Right renal cortex interstitium (tissue), 3 donors: ENCODE measurements at regions not wholly inside any gene's neighbourhood (a gene's known extent, or its start where the extent isn't known, plus 50 kb on each side); places are given as distances from the start of the nearest gene placed in this dataset.
A peak's percentile ranks its signal among the peaks of the same experiment; 100 is the strongest.

ENCODE experiments used
- DNase-seq, 3 donors: peaks; one replicate each; pipeline ENCODE4 v3.0.0-alpha.2; 2013; ENCODE audit warnings: low read depth in 3 of 3, low spot score in 2 of 3

DNA sequence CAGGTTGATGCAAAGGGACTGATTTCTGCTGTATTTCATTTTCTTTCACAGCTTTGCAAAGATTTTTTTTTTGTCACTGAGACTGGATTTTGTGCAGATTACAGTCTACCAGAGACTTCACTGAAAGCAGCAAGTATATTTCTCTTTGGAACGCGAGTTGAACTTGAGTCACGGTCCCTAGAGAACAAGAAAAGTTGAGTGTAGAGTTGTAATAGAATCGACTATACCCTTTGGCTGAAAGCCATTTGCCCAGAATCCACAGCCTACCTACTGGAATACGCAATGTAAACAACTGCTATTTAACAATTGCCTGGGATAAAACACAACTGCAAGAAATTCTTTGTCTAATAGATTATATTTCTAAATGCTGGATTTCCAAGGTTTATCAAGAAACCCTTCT, 520.6 kb downstream of the HDGFL1 start:
- DNase-seq = no peak

GRCh38 chr6:23091795-23092194, 522.4 kb downstream of the HDGFL1 start:
- no peak for DNase-seq

GRCh38 chr6:23096876-23097275, 527.5 kb downstream of the HDGFL1 start:
- no peak for DNase-seq

- DNase-seq = no peak
Observed at GRCh38 chr6:23097566-23097965, 528.2 kb downstream of the HDGFL1 start.

DNA sequence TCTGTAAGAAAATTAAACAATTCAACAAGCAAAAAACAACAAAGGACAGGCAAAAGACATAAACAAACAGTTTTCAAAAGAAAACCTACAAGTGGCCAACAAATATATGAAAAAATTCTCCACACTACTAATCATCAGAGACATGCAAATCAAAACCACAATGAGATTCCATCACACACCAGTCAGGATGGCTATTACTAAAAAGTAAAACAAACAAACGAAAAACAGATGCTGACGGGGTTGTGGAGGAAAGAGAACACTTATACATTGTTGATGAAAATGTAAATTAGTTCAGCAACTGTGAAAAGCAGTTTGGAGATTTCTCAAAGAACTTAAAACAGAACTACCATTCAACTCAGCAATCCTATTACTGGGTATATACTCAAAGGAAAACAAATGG, 537.6 kb downstream of the HDGFL1 start:
- no peak for DNase-seq

DNA sequence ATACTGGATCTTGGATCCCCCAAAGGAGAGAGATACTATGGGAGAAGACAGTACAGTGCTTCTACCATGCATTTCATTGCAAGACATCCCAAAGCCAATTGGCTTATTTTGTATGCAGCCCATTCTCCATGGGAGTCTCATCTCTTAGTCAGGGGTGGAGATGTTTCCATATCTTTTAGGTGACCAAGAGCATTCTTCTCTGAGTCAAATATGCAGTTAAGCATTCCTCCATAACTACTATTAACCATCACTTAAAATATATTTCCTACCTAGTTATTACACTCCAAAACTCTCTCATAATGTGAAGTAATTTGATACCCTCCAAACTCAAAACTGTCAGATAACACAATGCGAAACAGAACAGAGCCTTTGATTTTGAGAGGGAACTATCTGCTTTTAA, 542.6 kb downstream of the HDGFL1 start:
- DNase-seq = no peak

DNA sequence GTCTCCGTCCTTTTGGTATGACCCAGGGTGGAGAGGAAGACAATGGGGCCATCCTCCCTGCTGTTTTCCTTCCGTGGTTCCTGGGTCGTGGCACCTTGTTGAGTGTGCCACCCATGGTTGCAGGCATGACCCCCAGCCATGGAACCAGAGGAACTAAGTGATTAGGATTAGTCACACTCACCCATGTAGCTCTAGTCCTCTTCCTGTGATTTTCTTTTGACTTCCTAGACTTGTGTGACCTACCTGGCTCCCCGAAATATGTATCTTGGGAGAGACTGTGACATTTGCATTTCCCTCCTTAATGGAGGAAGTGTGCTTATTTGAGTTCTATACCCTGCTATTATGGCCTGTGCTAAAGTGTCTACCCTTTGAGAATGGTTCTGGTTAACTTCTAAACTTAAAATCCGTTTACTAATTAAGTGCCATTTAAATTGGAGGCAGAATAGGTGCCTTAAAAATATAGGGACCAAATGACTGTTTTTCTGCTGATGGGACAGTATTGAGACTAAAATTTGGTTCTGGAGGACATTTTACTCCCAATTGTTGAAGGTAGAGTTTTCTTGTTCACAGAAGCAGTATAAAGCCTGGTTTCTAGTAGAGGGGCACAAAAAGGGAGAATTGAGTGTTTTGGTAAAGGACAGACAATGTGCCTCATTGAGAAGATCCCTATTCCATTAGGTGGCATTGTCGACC, 545.6 kb downstream of the HDGFL1 start:
- no peak for DNase-seq

DNA sequence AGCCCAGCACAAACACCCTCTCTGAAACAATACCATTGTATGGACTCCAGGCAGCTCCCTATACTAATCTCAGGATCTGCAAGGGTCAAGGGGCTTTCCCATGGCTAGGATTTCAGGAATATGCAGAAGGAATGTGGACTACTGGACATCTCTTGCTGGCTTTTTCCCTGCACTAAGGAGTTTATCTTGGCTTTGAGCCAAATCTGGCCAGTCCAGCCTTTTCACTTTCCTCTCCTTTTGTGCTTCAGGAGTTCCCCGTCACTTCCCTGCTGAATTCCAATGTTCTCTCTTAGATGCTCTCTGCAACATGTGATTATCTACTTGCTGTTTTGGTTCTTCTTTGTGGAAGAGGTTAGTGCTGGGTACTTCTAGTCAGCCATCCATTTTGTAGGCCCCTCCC, 568.2 kb downstream of the HDGFL1 start:
- no peak for DNase-seq

GRCh38 chr6:23140871-23141270, 571.5 kb downstream of the HDGFL1 start:
- DNase-seq = peak in 1 of 3 donors; percentile 6

DNA sequence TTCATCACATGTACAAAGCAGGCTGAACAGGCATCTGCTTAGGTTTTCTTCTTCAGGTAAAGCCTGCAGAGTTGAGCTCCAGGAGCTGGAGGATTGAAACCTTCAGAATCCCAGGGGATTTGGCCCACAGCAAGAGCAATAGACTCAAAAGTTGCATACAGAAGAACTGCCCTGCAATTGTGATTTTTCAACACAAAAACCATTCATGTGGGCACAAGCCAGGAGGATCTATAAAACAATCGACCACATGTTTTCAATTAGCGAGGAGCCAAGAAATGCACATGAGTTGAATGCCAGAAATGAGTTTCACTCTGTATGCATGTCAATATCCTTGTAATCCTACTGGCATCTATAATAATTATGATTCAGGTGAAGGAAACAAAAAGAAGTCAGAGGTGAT, 576.4 kb downstream of the HDGFL1 start:
- no peak for DNase-seq

- no peak for DNase-seq
Observed at GRCh38 chr6:23154159-23154558, 584.8 kb downstream of the HDGFL1 start.

GRCh38 chr6:23170049-23170448, 600.7 kb downstream of the HDGFL1 start:
- DNase-seq = no peak

- no peak for DNase-seq
Observed at GRCh38 chr6:23173234-23173633, 603.9 kb downstream of the HDGFL1 start.

DNA sequence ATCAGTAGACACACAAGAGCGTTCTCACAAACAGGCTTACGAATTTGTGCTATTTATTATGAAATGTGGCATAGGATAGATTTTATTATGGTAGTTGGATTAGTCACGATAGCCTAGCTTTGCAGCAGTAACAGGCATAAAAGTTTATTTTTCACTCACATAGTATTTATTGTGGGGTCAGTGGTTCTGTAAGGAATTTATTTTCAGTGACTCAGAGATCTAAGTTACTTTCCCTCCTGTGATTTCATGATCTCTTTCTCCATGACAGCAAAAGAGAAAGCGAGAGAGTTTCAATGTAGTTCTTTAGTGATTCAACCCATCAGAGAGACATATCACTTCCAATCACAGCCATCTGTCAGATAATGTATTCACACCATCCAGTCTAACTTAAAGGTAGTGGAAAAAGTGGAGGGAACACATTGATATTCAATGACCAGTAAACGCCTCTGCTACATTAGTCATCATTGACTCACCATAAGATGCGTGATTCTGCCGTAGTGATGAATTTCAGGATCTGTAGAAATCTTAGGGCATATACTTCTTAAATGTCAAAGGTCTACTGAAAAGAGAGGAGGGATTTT, 605.5 kb downstream of the HDGFL1 start:
- no peak for DNase-seq

- no peak for DNase-seq
Observed at GRCh38 chr6:23175391-23175790, 606.0 kb downstream of the HDGFL1 start.

DNA sequence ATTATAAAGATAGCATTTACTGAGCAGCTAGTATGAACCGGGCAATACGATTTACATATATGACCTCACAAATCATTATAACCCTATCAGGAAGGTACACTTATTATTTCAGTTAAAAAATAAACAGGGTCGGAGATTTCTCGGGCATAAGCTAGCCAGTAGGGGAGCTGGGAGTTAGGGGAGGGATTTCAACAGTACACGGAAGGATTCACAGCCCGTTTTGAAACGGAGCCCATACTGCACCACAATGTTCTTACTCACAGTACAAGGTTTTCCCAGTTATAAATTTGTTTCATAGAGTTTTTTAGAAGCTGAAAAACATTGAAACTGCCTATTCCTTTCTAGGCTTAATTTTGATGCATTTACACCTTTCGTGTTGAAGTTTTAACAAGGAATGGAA, 607.1 kb downstream of the HDGFL1 start:
- no peak for DNase-seq

DNA sequence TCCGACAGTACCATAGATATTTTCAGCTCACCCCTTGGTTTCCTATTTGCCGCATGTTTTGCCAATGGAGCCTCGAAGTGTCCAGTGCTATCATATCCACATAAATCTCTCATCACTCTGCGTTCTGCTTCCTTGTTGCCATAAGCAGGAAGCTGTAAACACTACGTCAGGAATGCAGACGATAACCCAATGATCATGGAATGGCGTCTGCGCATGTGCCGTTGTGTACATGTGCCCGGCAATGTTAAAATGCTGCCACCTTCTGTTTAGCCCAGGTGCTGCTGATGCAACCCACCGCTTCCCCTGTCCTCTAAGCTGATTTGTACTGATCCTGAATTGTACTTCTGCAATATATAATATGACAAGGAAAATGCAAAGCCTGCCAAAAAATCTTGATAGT, 607.5 kb downstream of the HDGFL1 start:
- no peak for DNase-seq

DNA sequence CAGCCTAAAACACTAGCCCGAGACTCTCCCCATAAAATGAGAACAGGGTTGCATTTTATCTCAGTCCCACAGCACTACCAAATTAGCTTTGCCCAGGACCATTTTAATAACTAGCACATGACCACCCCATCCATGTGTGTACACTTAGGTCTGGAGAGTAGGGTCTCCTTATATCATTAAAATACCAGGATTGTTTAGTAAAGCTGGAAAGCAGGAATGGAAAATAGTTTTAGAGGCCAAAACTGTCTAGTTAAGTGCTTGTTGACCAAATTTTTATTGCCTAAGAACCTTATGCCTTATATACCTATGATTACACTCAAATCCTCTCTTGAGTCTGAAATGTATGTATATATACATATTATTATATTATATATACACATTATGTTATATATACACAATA, 608.4 kb downstream of the HDGFL1 start:
- DNase-seq = no peak

DNA sequence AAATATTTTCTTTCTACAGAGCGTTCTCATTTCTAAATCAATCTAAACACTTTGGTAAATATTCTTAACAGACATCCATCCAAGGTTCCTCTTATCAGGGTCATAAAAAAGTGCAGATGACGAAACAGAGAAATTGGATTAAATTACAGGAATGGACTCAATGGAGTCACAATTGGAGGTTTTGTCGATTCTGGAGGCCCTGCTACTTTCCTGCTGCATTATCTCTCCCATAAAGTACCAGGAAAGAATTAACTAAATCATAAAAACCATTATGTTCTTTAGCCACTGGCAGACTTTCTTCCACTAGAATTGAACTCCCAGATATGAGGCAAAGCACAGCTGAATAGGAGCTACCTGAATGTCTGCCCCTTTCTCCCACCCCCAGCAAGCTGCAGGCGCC, 610.6 kb downstream of the HDGFL1 start:
- DNase-seq = no peak

DNA sequence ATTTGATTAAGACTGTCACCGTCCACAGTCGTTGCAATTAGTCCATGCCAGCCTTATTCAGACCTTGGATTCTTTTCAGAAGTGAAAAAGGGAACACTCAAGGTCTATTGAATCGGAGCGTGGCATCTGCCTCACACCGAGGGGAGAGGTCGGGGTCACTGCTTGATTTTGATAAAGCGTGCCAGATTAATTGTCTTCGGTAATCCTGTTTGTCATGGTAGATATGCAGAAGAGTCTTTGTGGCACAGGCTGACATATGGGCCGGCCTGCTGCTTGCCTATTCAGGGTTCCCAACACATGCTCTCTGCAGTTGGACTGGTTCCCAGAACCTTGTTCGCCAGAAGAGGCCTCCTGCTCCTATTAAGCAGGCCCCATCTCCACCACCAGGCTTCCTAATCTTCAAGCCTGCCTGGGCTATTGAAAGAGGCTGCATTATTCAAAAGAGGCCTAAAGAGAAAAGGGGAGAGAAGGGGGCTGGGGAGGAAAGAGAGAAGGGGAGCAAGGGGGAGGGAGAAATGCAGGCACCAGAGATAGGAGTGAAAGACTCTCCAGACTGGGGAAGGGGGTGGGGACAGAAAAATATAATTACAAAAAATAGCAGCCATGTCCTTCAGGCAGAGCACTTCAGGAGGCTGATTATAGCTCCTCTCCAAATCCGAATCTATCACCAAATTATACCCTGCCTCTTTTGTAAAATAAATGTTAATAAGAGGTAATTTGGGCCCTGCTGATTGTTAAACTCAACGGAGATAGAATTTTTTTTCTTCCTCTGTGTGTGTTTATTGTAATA, 611.3 kb downstream of the HDGFL1 start:
- DNase-seq = no peak

GRCh38 chr6:23181356-23182110, 612.2 kb downstream of the HDGFL1 start:
- no peak for DNase-seq
